Thoracic aorta (tissue), 2 donors: ENCODE measurements at regions not wholly inside any gene's neighbourhood (a gene's known extent, or its start where the extent isn't known, plus 50 kb on each side); places are given as distances from the start of the nearest gene placed in this dataset.
A peak's percentile ranks its signal among the peaks of the same experiment; 100 is the strongest.

Experiments used
- ATAC-seq: fragments of 150-250 bp; one replicate; pipeline ENCODE4 v1.8.0; 2017; ENCODE audit warnings: low read depth; ENCODE audit not compliant: insufficient number of reproducible peaks, low FRiP score
- DNase-seq: peaks from one replicate; pipeline ENCODE4 v3.0.0-alpha.2; 2020; ENCODE audit warnings: low spot score
- H3K27ac ChIP-seq, 2 donors: fragments of 200-600 bp; sonication (generic); 1 replicate in 1 of 2; 2 replicates in 1 of 2; pipeline ENCODE4 v1.5.1; 2016; ENCODE audit warnings: mild to moderate bottlenecking in 2 of 2, moderate library complexity in 2 of 2
- H3K27me3 ChIP-seq: fragments of 200-600 bp; sonication (generic); replicated peaks from 2 replicates; pipeline ENCODE4 v1.6.0; 2016; ENCODE audit warnings: mild to moderate bottlenecking; ENCODE audit not compliant: insufficient read depth
- H3K36me3 ChIP-seq: fragments of 200-600 bp; sonication (generic); one replicate; pipeline ENCODE4 v1.5.1; 2016
- H3K4me1 ChIP-seq, 2 donors: fragments of 200-600 bp; sonication (generic); 1 replicate in 1 of 2; 2 replicates in 1 of 2; pipeline versions ENCODE4 v1.5.1 to v1.6.0; 2016; ENCODE audit warnings: low read depth in 2 of 2, mild to moderate bottlenecking in 1 of 2; ENCODE audit not compliant: control insufficient read depth in 1 of 2
- H3K4me3 ChIP-seq: fragments of 200-600 bp; sonication (generic); 2 replicates; pipeline ENCODE4 v1.5.1; 2016; ENCODE audit warnings: mild to moderate bottlenecking
- H3K9me3 ChIP-seq: fragments of 200-600 bp; sonication (generic); 2 replicates; pipeline ENCODE4 v1.5.1; 2016
- TF ChIP-seq, protein P1 (sequence below): fragments of 200-600 bp; sonication (generic); IDR thresholded peaks from one replicate; pipeline ENCODE4 v1.5.1; 2019; ENCODE audit warnings: antibody characterized with exemption

DNA sequence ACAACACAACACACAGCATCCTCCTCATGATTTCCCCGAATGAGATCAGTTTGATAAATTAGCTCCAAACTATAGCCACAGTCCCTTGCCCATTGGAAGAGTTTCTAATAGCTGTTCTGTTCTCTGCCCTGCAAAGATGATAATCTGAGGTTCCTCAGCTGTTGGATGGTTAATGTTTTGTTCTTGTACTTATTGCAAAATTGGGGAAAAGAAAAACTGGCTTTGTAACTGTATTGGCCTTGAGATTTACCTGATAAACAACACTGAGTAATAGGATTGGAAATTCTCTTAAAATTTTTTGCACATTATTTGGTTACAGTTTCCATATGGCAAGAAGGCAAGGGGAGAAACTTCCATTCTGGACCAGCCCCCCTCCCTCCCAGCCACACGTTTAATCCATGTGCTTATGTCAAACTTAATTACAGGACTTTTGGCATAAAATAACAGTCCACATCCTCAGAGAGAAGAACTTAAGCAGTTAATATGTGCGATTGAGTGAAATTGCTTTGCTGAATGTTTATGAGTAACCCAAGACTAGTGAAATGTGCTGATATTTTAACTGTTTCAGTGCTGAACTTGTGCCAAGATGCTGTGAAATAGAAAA, 119.1 kb upstream of the ZFHX3 start:
- peaks cover 12 to 43% of the 10 kb centered on the region in 2 donors for H3K4me1 ChIP-seq
- peak overlapping the region; percentile 68 for H3K4me3 ChIP-seq
- peak overlapping the region; percentile 70 to 81 for H3K27ac ChIP-seq
- TF ChIP-seq, protein P1, sequence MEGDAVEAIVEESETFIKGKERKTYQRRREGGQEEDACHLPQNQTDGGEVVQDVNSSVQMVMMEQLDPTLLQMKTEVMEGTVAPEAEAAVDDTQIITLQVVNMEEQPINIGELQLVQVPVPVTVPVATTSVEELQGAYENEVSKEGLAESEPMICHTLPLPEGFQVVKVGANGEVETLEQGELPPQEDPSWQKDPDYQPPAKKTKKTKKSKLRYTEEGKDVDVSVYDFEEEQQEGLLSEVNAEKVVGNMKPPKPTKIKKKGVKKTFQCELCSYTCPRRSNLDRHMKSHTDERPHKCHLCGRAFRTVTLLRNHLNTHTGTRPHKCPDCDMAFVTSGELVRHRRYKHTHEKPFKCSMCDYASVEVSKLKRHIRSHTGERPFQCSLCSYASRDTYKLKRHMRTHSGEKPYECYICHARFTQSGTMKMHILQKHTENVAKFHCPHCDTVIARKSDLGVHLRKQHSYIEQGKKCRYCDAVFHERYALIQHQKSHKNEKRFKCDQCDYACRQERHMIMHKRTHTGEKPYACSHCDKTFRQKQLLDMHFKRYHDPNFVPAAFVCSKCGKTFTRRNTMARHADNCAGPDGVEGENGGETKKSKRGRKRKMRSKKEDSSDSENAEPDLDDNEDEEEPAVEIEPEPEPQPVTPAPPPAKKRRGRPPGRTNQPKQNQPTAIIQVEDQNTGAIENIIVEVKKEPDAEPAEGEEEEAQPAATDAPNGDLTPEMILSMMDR = no peak
- H3K36me3 ChIP-seq = no peaks in the 10 kb centered on the region
- no peaks in the 10 kb centered on the region for H3K9me3 ChIP-seq
- ATAC-seq (no peak), DNase-seq (no peak)
- no peaks in the 10 kb centered on the region for H3K27me3 ChIP-seq

DNA sequence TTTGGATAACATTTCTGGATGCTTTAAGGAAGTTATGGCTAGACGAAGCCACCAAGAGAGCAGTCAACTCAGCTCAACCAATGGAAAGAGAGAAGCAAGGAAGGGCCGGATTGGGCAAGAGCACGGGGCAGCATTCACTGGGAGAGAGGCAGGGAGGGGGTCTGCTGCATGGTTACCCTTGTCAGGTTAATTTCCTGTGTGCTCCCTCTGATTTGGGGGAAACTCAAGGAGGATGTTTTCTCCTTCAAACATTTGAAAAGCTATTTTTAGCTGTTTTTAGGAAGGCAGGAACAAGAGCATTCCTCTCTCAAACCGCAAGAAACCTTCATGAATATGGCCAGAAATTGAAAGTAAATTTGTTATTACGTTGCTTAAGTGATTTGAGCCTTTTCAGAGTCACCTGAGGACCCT, 118.5 kb upstream of the ZFHX3 start:
- TF ChIP-seq, protein P1 = no peak
- Histone ChIP-seq H3K9me3 (no peaks in the 10 kb centered on the region), H3K4me3 (peak overlapping the region; percentile 68), H3K36me3 (no peaks in the 10 kb centered on the region), H3K27ac (peak overlapping the region; percentile 70 to 81), H3K27me3 (no peaks in the 10 kb centered on the region), H3K4me1 (peaks cover 10 to 37% of the 10 kb centered on the region in 2 donors)
- DNase-seq (no peak), ATAC-seq (peak; percentile 56)

DNA sequence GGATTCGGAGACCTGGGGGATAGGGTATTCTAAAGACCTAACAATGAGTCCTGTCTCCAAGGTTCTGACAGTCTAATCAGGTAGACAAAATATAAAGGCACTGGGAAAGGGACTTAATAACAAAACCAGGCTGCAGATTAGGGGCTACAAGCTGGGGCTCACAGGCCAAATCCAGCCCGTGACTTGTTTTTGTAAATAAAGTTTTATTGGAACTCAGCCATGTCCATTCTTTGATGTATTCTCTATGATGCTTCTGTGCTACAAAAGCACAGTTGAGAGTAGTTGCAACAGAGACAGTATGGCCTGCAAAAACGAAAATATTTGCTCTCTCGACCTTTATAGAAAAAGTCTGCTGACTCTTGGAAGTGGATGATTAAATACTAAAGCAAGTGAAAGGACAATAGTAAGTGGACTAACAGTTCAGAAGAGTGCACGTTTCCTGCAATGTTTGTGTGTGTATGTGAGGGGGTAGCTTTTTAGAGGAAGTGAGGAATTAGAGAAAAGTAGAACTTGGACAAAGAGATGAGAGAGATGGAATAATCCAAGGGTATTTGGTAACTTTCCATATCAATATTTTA, 115.4 kb upstream of the ZFHX3 start:
- H3K27me3 ChIP-seq = no peaks in the 10 kb centered on the region
- H3K36me3 ChIP-seq = no peaks in the 10 kb centered on the region
- no peak for ATAC-seq
- no peak overlapping the region for H3K4me3 ChIP-seq
- no peak overlapping the region for H3K27ac ChIP-seq
- H3K9me3 ChIP-seq = no peaks in the 10 kb centered on the region
- DNase-seq = no peak
- peaks cover 10 to 27% of the 10 kb centered on the region in 2 donors for H3K4me1 ChIP-seq
- TF ChIP-seq, protein P1 = no peak

DNA sequence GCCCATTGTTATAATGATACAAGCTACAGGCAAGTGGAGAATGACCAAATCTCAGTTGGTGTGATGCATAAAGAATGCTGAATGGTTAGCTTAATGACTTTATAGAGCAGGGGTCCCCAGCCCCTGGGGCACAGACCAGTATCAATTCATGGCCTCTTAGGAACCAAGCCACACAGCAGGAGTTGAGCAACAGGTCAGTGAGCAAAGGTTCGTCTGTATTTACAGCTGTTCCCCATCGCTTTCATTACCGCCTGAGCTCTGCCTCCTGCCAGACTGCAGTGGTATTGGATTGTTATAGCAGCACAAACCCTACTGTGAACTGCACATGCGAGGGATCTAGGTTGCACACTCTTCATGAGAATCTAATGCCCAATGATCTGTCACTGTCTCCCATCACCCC, 114.0 kb upstream of the ZFHX3 start:
- H3K27ac ChIP-seq = no peak overlapping the region
- H3K9me3 ChIP-seq = no peaks in the 10 kb centered on the region
- no peak overlapping the region for H3K4me3 ChIP-seq
- H3K36me3 ChIP-seq = no peaks in the 10 kb centered on the region
- H3K4me1 ChIP-seq = peaks cover 8 to 14% of the 10 kb centered on the region in 2 donors
- ATAC-seq (no peak), DNase-seq (no peak)
- no peaks in the 10 kb centered on the region for H3K27me3 ChIP-seq
- TF ChIP-seq, protein P1 = no peak

DNA sequence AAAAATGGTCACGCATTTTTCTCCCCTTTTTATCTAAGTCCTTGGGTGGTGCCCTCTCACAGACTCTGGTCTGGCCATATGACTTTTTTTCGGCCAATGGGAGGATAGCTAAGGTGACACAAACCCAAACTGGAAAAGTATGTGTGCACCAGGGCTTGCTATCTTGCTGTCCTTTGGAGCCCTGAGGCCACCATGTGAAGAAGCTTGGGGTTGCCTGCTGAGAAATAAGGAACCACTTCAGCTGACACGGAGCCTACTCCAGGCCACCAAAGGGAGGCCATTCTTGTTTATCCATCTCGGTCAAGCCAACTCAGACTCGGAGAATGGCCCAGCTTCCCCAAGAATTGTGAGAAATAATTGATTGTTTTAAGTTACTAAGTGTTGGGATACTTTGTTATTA, 111.4 kb upstream of the ZFHX3 start:
- DNase-seq (no peak), ATAC-seq (no peak)
- H3K4me1 ChIP-seq = peaks cover 0 to 7% of the 10 kb centered on the region in 2 donors
- no peak overlapping the region for H3K27ac ChIP-seq
- H3K27me3 ChIP-seq = no peaks in the 10 kb centered on the region
- no peaks in the 10 kb centered on the region for H3K36me3 ChIP-seq
- TF ChIP-seq, protein P1 = no peak
- H3K4me3 ChIP-seq = no peak overlapping the region
- no peaks in the 10 kb centered on the region for H3K9me3 ChIP-seq
